Ovary (tissue), 7 donors: ENCODE measurements at regions not wholly inside any gene's neighbourhood (a gene's known extent, or its start where the extent isn't known, plus 50 kb on each side); places are given as distances from the start of the nearest gene placed in this dataset.

ENCODE experiments used
- DNase-seq, 5 donors: peaks; one replicate each; pipeline ENCODE4 v3.0.0-alpha.2; 2019 to 2020
- H3K27ac ChIP-seq, 2 donors: fragments of 200-600 bp; one replicate each; pipeline versions ENCODE4 v1.5.1 to v1.8.0; 2019 to 2022
- H3K27me3 ChIP-seq: fragments of 200-600 bp; one replicate; pipeline ENCODE4 v1.8.0; 2022
- H3K36me3 ChIP-seq: fragments of 200-600 bp; sonication (generic); one replicate; pipeline ENCODE4 v1.5.1; 2019
- H3K4me1 ChIP-seq: one replicate; pipeline ENCODE4 v1.8.1; 2013; ENCODE audit warnings: mild to moderate bottlenecking, moderate library complexity; ENCODE audit not compliant: insufficient read depth
- H3K4me3 ChIP-seq: fragments of 200-600 bp; sonication (generic); one replicate; pipeline ENCODE4 v1.5.1; 2017
- H3K9me3 ChIP-seq, 2 donors: fragments of 200-600 bp in 1 of 2; sonication (generic) in 1 of 2; one replicate each; pipeline versions ENCODE4 v1.5.1 to v1.8.1; 2013 to 2019; ENCODE audit warnings: mild to moderate bottlenecking in 1 of 2, moderate library complexity in 1 of 2
- EP300 ChIP-seq: sonication (generic); formaldehyde crosslinking; IDR thresholded peaks from one replicate; pipeline ENCODE4 v1.6.1; 2017; ENCODE audit warnings: antibody characterized with exemption
- POLR2A ChIP-seq: fragments of 450-650 bp; IDR thresholded peaks from one replicate; pipeline ENCODE4 v1.6.1; 2017; ENCODE audit warnings: antibody characterized with exemption, mild to moderate bottlenecking, moderate library complexity
- WGBS, 3 donors: extraction: QIAGEN DNeasy Blood & Tissue Kit in 1 of 3; methylation state at CpG; one replicate each; pipeline versions ENCODE4 v1.1.5 to v1.1.7; 2013 to 2017; 5-methylcytosine and 5-hydroxymethylcytosine counted together
- intact Hi-C, 4 donors: fragments of 100-400 bp; cut with DNase I; formaldehyde crosslinking; loops; one replicate each; pipeline versions ENCODE4 v1.11.0 to v1.15.1; 2022 to 2023
- TF ChIP-seq, protein P1 (sequence below), 3 donors: fragments of 450-650 bp in 2 of 3; fragments of 200-600 bp in 1 of 3; IDR thresholded peaks; one replicate each; pipeline versions ENCODE4 v1.5.1 to v1.8.0; 2016 to 2022; ENCODE audit warnings: antibody characterized with exemption in 3 of 3, mild to moderate bottlenecking in 1 of 3
- donor health status: DM: no; HTN: no; CAD: no; lungs with moderate emphysema.
- donor health status: DM: no; HTN: no; CAD: no.
- donor health status: Bipolar disorder and iron deficiency.
- donor health status: DM: no; HTN: no; CAD: no.
- donor health status: DM: yes; HTN: yes; CAD: no.

DNA sequence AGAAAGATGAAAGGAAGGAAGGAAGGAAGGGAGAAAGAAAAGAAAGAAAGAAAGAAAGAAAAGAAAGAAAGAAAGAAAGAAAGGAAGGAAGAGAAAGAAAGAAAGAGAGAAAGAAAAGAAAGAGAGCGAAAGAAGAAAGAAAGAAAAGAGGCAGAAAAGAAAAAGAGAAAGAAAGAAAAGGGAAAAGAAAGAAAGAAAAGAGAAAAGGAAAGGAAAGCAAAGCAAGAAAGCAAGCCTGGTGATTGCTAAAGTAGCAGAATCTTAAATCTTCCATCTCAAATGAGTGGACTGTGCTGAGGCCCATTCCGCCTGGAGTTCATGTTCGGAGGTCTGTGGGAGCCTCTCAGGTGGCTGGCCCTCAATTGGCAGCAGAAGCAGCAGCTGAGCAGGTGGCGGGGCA lies 148.4 kb downstream of the TFAP2A start:
- H3K4me3 ChIP-seq = no peak overlapping the region
- DNase-seq = no peak
- TF ChIP-seq EP300 = no peak
- TF ChIP-seq, protein P1, sequence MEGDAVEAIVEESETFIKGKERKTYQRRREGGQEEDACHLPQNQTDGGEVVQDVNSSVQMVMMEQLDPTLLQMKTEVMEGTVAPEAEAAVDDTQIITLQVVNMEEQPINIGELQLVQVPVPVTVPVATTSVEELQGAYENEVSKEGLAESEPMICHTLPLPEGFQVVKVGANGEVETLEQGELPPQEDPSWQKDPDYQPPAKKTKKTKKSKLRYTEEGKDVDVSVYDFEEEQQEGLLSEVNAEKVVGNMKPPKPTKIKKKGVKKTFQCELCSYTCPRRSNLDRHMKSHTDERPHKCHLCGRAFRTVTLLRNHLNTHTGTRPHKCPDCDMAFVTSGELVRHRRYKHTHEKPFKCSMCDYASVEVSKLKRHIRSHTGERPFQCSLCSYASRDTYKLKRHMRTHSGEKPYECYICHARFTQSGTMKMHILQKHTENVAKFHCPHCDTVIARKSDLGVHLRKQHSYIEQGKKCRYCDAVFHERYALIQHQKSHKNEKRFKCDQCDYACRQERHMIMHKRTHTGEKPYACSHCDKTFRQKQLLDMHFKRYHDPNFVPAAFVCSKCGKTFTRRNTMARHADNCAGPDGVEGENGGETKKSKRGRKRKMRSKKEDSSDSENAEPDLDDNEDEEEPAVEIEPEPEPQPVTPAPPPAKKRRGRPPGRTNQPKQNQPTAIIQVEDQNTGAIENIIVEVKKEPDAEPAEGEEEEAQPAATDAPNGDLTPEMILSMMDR (IDR thresholded peaks at IDR 0.05) = no peak
- TF ChIP-seq POLR2A = no peak
- no peaks in the 10 kb centered on the region for H3K4me1 ChIP-seq
- 56 to 72% (median 58%) methylated on average over 4 of the region's 4 CpGs for WGBS, 3 donors
- no peak overlapping the region for H3K27ac ChIP-seq
- intact Hi-C loops = no loop called here
- no peaks in the 10 kb centered on the region for H3K27me3 ChIP-seq
- H3K36me3 ChIP-seq = no peaks in the 10 kb centered on the region
- peaks cover 0 to 3% of the 10 kb centered on the region in 2 donors for H3K9me3 ChIP-seq

DNA sequence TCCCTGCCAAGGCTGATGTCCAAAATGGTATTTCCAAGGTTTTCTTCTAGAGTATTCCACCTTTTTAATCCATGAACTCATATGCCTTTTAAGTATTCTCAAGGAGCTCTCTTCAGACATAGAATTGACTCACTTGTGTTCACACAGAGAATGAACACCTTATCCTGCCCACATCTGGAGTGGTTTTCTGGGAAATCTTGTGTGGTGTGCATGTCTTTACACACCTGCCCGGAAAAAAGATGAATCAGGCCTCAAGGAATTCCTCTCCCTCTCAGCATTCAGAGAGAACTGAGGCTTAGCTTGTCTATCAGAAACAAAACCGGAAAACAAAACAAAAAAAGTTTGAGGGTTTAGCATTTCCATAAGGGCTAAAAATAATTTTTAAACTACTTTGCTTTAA lies 148.8 kb downstream of the TFAP2A start:
- DNase-seq = no peak
- intact Hi-C loops = no loop called here
- H3K4me1 ChIP-seq = no peaks in the 10 kb centered on the region
- TF ChIP-seq, protein P1 (IDR thresholded peaks at IDR 0.05) = no peak
- TF ChIP-seq EP300 (no peak), POLR2A (no peak)
- WGBS, 3 donors = 72 to 83% (median 74%) methylated on average over 2 of the region's 2 CpGs
- H3K4me3 ChIP-seq = no peak overlapping the region
- no peaks in the 10 kb centered on the region for H3K36me3 ChIP-seq
- no peak overlapping the region for H3K27ac ChIP-seq
- H3K27me3 ChIP-seq = no peaks in the 10 kb centered on the region
- H3K9me3 ChIP-seq = peaks cover 0 to 3% of the 10 kb centered on the region in 2 donors

DNA sequence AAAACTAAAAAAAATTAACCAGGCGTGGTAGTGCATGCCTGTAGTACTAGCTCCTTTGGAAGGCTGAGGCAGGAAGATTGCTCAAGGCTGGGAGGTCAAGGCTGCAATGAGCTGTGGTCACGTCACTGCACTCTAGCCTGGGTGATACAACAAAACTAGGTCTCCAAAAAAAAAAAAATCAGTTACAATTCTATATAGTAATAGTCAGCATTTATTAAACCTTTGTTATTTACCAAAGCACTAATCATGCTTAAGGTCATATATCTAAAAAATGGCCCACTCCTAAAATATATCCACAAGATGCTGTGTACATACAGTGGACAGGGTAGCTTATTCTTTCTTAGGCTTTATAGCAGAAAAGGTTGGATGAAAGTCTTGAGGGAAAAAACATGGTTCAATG lies 152.4 kb downstream of the TFAP2A start:
- Histone ChIP-seq H3K4me3 (no peak overlapping the region), H3K4me1 (no peaks in the 10 kb centered on the region), H3K27ac (no peak overlapping the region), H3K36me3 (no peaks in the 10 kb centered on the region), H3K9me3 (peaks cover 0 to 3% of the 10 kb centered on the region in 2 donors), H3K27me3 (no peaks in the 10 kb centered on the region)
- no peak for DNase-seq
- 40 to 57% (median 51%) methylated on average over 2 of the region's 2 CpGs for WGBS, 3 donors
- intact Hi-C loops = no loop called here
- TF ChIP-seq EP300 (no peak), POLR2A (no peak)
- TF ChIP-seq, protein P1 (IDR thresholded peaks at IDR 0.05) = no peak

DNA sequence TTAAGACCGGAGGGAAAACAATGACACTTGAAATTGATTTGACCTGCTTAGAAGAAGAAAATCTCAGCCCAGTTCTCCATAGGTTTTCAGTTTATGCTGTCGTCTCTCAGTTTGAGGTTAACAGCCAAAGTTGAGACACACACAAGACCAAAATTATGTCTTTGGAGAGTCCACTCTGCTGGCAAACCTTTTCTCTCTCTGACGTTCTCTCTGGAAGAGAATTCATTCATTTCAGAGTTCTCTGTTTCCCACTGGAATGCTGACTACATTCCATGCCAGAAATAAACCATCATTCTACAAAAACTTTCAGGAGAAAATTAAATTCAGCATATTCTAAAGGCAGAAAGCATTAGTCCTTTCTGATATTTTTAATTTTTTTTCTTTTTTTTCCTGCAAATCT lies 155.2 kb downstream of the TFAP2A start:
- Histone ChIP-seq H3K36me3 (no peaks in the 10 kb centered on the region), H3K4me3 (no peak overlapping the region), H3K27ac (no peak overlapping the region), H3K9me3 (no peaks in the 10 kb centered on the region), H3K4me1 (no peaks in the 10 kb centered on the region), H3K27me3 (no peaks in the 10 kb centered on the region)
- intact Hi-C loops = no loop called here
- DNase-seq = no peak
- WGBS, 3 donors = 51 to 60% (median 52%) methylated on average over 3 of the region's 3 CpGs
- no peak for TF ChIP-seq POLR2A
- TF ChIP-seq, protein P1 (IDR thresholded peaks at IDR 0.05) = no peak
- no peak for TF ChIP-seq EP300

DNA sequence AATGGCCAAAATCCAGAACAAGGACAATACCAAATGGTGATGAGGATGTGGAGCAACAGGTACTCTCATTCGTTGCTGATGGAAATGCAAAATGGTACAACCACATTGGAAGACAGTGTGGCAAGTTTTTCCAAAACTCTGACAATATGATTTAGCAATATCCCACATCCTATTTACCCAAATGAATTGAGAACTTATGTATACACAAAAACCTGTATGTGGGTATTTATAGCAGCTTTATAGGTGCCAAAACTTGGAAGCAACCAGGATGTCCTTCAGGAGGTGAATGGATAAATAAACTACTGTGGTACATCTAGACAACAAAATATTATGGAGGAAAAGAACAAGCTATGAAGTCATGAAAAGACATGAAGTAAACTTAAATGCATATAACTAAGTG lies 156.5 kb downstream of the TFAP2A start:
- DNase-seq = no peak
- no peak for TF ChIP-seq EP300
- TF ChIP-seq POLR2A = no peak
- TF ChIP-seq, protein P1 (IDR thresholded peaks at IDR 0.05) = no peak
- intact Hi-C loops = no loop called here
- Histone ChIP-seq H3K4me1 (no peaks in the 10 kb centered on the region), H3K36me3 (no peaks in the 10 kb centered on the region), H3K4me3 (no peak overlapping the region), H3K9me3 (no peaks in the 10 kb centered on the region), H3K27me3 (no peaks in the 10 kb centered on the region), H3K27ac (no peak overlapping the region)
- WGBS, 3 donors = 75 to 79% (median 76%) methylated on average over 1 of the region's 1 CpG
